ENCODE measurements at regions not wholly inside any gene's neighbourhood (a gene's known extent, or its start where the extent isn't known, plus 50 kb on each side); places are given as distances from the start of the nearest gene placed in this dataset.

- intact Hi-C loops (cut with DNase I), result no loop called here
- no peak for DNase-seq
- Histone ChIP-seq H3K9me3 (no peaks in the 10 kb centered on the region), H3K27ac (no peak overlapping the region), H3K4me1 (no peaks in the 10 kb centered on the region), H3K36me3 (no peaks in the 10 kb centered on the region), H3K27me3 (no peaks in the 10 kb centered on the region), H3K4me3 (no peak overlapping the region)
- no peak for TF ChIP-seq POLR2A (IDR thresholded peaks at IDR 0.05)
- TF ChIP-seq, protein P1, sequence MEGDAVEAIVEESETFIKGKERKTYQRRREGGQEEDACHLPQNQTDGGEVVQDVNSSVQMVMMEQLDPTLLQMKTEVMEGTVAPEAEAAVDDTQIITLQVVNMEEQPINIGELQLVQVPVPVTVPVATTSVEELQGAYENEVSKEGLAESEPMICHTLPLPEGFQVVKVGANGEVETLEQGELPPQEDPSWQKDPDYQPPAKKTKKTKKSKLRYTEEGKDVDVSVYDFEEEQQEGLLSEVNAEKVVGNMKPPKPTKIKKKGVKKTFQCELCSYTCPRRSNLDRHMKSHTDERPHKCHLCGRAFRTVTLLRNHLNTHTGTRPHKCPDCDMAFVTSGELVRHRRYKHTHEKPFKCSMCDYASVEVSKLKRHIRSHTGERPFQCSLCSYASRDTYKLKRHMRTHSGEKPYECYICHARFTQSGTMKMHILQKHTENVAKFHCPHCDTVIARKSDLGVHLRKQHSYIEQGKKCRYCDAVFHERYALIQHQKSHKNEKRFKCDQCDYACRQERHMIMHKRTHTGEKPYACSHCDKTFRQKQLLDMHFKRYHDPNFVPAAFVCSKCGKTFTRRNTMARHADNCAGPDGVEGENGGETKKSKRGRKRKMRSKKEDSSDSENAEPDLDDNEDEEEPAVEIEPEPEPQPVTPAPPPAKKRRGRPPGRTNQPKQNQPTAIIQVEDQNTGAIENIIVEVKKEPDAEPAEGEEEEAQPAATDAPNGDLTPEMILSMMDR (IDR thresholded peaks at IDR 0.05), result no peak
- WGBS, 2 donors, result 58 to 82% methylated on average over 10 to 11 of the region's 11 CpGs
Measured at GRCh38 chr11:109123816-109124787, 297.9 kb upstream of the C11orf87 start.

DNA sequence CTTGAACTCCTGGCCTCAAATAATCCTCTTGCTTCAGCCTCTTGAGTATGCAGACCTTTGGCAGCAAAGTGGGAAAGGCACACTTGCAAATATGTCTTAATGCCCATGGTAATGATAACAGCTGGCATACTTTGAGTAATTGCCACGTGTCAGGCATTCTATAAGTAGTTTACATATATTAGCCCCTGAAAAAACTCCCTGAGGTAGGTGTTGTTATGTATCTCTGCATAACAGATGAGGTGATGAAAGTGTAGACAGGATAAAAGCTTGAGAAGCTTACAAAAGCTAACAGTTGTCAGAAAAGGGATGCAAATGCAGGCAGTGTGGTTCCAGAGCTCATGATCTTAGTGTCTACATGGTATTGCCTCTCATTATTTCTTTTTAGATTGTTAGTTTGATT lies 291.1 kb upstream of the C11orf87 start:
- no peaks in the 10 kb centered on the region for H3K4me1 ChIP-seq
- H3K36me3 ChIP-seq, result no peaks in the 10 kb centered on the region
- no peaks in the 10 kb centered on the region for H3K27me3 ChIP-seq
- no peak for DNase-seq
- TF ChIP-seq, protein P1 (IDR thresholded peaks at IDR 0.05), result no peak
- no peak for TF ChIP-seq POLR2A (IDR thresholded peaks at IDR 0.05)
- WGBS, 2 donors, result 73 to 89% methylated on average over 1 of the region's 1 CpG
- H3K27ac ChIP-seq, result no peak overlapping the region
- intact Hi-C loops (cut with DNase I), result no loop called here
- no peak overlapping the region for H3K4me3 ChIP-seq
- H3K9me3 ChIP-seq, result no peaks in the 10 kb centered on the region

- 42 to 50% methylated on average over 4 of the region's 4 CpGs for WGBS, 2 donors
- no peak for TF ChIP-seq POLR2A (IDR thresholded peaks at IDR 0.05)
- TF ChIP-seq, protein P1 (IDR thresholded peaks at IDR 0.05), result no peak
- intact Hi-C loops (cut with DNase I), result no loop called here
- Histone ChIP-seq H3K27me3 (no peaks in the 10 kb centered on the region), H3K36me3 (no peaks in the 10 kb centered on the region), H3K4me1 (no peaks in the 10 kb centered on the region), H3K9me3 (no peaks in the 10 kb centered on the region), H3K4me3 (no peak overlapping the region), H3K27ac (no peak overlapping the region)
- no peak for DNase-seq
Measured at GRCh38 chr11:109132539-109132938, 289.5 kb upstream of the C11orf87 start.

DNA sequence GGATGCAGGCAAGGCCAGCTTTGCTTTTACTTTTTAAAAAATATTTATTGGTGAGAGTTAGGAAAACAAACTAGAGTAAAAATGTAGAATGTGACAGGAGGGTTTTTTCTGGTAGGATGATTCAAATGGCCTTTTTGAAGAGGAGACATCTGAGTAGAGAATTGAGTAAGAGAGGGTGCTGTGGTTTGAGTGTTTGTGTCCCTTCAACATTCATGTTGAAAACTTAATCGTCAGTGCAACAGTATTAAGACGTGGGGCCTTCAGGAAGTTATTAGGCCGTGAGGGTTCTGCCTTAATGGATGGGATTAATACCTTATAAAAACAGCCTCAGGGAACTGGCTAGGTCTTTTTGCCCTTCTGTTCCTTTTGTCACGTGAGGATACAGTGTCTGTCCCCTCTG lies 288.8 kb upstream of the C11orf87 start:
- H3K4me3 ChIP-seq, result no peak overlapping the region
- 35 to 51% methylated on average over 4 of the region's 4 CpGs for WGBS, 2 donors

GRCh38 chr11:109135627-109136026 lies 286.4 kb upstream of the C11orf87 start:
- intact Hi-C loops (cut with DNase I), result no loop called here
- TF ChIP-seq, protein P1 (IDR thresholded peaks at IDR 0.05), result no peak
- TF ChIP-seq POLR2A (IDR thresholded peaks at IDR 0.05), result no peak
- no peak overlapping the region for H3K4me3 ChIP-seq
- H3K27ac ChIP-seq, result no peak overlapping the region
- no peaks in the 10 kb centered on the region for H3K4me1 ChIP-seq
- no peak for DNase-seq
- WGBS, 2 donors, result 69 to 85% methylated on average over 2 of the region's 2 CpGs
- H3K27me3 ChIP-seq, result no peaks in the 10 kb centered on the region
- no peaks in the 10 kb centered on the region for H3K36me3 ChIP-seq
- H3K9me3 ChIP-seq, result no peaks in the 10 kb centered on the region

More for the DNA sequence above, 288.8 kb upstream of the C11orf87 start:
- intact Hi-C loops (cut with DNase I), result no loop called here
- no peaks in the 10 kb centered on the region for H3K4me1 ChIP-seq
- H3K27me3 ChIP-seq, result no peaks in the 10 kb centered on the region
- H3K27ac ChIP-seq, result no peak overlapping the region
- TF ChIP-seq, protein P1 (IDR thresholded peaks at IDR 0.05), result no peak
- TF ChIP-seq POLR2A (IDR thresholded peaks at IDR 0.05), result no peak
- DNase-seq, result no peak
- H3K36me3 ChIP-seq, result no peaks in the 10 kb centered on the region
- H3K9me3 ChIP-seq, result no peaks in the 10 kb centered on the region

All from esophagus squamous epithelium (tissue), 5 donors.